Esophagus muscularis mucosa (tissue), 3 donors: ENCODE measurements at regions not wholly inside any gene's neighbourhood (a gene's known extent, or its start where the extent isn't known, plus 50 kb on each side); places are given as distances from the start of the nearest gene placed in this dataset.

Source experiments
- POLR2A ChIP-seq: fragments of 450-650 bp; IDR thresholded peaks from one replicate; pipeline ENCODE4 v1.6.1; 2017; ENCODE audit warnings: antibody characterized with exemption, moderate library complexity, mild to moderate bottlenecking, low read depth
- TF ChIP-seq, protein P1 (sequence below), 3 experiments: fragments of 200-600 bp in 2 of 3; fragments of 450-650 bp in 1 of 3; sonication (generic) in 2 of 3; IDR thresholded peaks; one replicate each; pipeline ENCODE4 v1.5.1; 2017 to 2019; ENCODE audit warnings: antibody characterized with exemption in 3 of 3, mild to moderate bottlenecking in 2 of 3, moderate library complexity in 1 of 3

DNA sequence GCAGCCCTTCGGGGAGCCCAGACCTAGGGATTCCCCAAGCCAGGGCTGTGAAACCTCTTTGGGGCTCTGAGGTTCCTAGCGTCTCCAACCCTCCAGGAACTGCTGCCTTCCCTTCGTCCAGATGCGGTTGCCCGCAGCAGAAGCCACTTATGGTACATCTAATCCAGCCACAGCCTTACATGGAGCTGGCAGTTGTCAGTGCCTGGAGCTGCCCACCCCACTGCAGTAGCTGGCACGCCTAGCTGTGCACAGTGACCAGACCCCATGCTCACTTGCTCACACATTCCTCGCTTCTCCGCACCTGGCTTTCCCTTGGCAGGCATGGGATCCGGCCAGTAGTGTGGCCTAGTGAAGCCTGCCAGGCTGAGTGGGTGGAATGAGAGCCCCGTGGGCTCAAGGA is 547.6 kb downstream of the TBC1D32 start:
- TF ChIP-seq, protein P1, sequence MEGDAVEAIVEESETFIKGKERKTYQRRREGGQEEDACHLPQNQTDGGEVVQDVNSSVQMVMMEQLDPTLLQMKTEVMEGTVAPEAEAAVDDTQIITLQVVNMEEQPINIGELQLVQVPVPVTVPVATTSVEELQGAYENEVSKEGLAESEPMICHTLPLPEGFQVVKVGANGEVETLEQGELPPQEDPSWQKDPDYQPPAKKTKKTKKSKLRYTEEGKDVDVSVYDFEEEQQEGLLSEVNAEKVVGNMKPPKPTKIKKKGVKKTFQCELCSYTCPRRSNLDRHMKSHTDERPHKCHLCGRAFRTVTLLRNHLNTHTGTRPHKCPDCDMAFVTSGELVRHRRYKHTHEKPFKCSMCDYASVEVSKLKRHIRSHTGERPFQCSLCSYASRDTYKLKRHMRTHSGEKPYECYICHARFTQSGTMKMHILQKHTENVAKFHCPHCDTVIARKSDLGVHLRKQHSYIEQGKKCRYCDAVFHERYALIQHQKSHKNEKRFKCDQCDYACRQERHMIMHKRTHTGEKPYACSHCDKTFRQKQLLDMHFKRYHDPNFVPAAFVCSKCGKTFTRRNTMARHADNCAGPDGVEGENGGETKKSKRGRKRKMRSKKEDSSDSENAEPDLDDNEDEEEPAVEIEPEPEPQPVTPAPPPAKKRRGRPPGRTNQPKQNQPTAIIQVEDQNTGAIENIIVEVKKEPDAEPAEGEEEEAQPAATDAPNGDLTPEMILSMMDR (IDR thresholded peaks at IDR 0.05): no peak
- TF ChIP-seq POLR2A: no peak
